C4-2B (cell line): ENCODE measurements at regions not wholly inside any gene's neighbourhood (a gene's known extent, or its start where the extent isn't known, plus 50 kb on each side); places are given as distances from the start of the nearest gene placed in this dataset.

Experiments used
- H3K27ac ChIP-seq: fragments of 450-650 bp; 2 replicates; pipeline ENCODE4 v1.5.1; 2017
- CTCF ChIP-seq: fragments of 450-650 bp; conservative IDR thresholded peaks from 2 replicates; pipeline ENCODE4 v1.5.1; 2017; ENCODE audit warnings: mild to moderate bottlenecking
- ZFX ChIP-seq: fragments of 450-650 bp; IDR thresholded peaks from 2 replicates; pipeline ENCODE4 v1.6.1; 2017

DNA sequence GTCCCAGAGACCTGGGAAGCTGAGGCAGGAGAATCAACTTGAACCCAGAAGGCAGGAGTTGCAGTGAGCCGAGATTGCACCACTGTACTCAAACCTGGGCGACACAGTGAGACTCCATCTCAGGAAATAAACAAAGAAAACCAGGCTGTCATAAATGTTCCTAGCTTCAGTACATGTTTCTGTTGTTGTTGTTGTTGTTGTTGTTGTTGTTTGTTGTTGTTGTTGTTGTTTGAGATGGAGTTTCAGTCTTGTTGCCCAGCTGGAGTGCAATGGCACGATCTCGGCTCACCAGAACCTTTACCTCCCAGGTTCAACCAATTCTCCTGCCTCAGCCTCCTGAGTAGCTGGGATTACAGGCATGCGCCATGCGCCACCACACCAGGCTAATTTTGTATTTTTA, 452.5 kb downstream of the HS3ST3B1 start:
- no peak overlapping the region for H3K27ac ChIP-seq
- TF ChIP-seq ZFX (no peak), CTCF (no peak)

GRCh38 chr17:14752011-14752410, 451.1 kb downstream of the HS3ST3B1 start:
- H3K27ac ChIP-seq, result no peak overlapping the region
- TF ChIP-seq ZFX, result no peak
- no peak for TF ChIP-seq CTCF

DNA sequence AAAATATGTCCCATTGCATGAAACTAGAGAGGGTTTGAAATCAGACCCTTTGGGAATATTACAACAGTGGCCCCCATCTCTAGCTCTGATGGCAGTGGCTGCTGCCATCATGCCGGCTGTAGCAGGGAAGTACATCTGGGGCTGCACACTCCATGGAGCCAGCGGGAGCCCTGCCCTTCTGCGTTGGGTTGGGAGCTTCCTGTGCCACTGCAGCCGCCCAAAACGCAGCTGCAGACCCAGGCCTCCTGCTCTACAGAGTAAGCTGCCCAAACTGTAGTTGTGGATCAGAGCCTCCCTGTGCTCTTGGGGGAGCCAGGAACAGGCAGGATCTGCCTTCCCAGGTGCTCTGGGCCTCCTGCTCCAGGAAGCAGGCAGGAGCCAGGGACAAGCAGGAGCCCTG, 450.0 kb downstream of the HS3ST3B1 start:
- TF ChIP-seq CTCF (no peak), ZFX (no peak)
- no peak overlapping the region for H3K27ac ChIP-seq

DNA sequence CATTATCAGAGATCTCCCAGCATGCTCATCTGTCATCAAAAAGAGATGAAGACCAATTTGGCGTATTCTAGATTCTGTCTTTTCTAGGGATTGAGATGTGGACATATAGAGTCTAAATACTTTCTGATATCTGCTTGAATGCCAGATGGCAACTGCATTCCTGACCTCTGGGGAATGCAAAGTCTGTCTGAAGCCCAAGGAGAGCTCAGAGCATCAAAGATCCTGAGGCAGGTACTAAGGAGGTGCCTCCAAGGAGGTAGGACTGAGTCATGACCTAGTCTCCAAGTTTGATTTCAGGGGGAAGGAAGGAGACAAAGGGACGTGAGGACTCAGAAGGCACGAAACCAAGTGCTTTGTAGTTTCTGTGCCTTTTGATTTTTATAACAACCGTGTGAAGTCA, 448.4 kb downstream of the HS3ST3B1 start:
- no peak overlapping the region for H3K27ac ChIP-seq
- no peak for TF ChIP-seq ZFX
- TF ChIP-seq CTCF, result no peak

DNA sequence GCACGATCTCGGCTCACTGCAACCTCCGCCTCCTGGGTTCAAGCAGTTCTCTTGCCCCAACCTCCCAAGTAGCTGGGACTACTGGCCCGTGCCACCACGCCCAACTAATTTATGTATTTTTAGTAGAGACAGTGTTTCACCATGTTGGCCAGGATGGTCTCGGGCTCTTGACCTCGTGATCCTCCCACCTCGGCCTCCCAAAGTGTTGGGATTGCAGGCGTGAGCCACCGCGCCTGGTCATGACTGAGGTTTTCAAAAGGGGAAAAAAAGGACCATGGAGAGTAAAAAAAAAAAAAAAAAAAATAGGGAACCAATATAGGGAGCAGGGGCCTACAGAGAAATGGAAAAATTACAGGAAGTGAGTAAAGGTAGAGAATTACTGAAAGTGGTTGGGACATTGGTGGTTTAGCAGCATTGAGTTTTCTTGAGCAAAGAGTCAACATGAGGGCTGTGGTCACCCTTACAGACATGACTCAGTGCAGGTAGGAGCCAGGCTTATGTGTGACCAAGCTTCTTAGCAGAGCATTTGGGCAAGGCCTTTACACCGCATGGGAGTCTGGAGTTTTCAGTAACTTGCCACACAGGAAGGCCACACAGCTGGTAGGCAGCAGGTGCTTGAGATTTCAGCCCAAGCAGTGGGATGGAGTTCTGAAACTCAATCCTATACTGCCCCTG, 447.3 kb downstream of the HS3ST3B1 start:
- no peak for TF ChIP-seq ZFX
- no peak for TF ChIP-seq CTCF
- H3K27ac ChIP-seq, result no peak overlapping the region

- no peak overlapping the region for H3K27ac ChIP-seq
- TF ChIP-seq ZFX (no peak), CTCF (no peak)
Observed at GRCh38 chr17:14747603-14747950, 446.7 kb downstream of the HS3ST3B1 start.

GRCh38 chr17:14746822-14747602, 446.1 kb downstream of the HS3ST3B1 start:
- H3K27ac ChIP-seq, result no peak overlapping the region
- TF ChIP-seq CTCF (no peak), ZFX (no peak)
